ENCODE measurements at regions not wholly inside any gene's neighbourhood (a gene's known extent, or its start where the extent isn't known, plus 50 kb on each side); places are given as distances from the start of the nearest gene placed in this dataset.
"Not testable (repeated sequence)": the region's sequence is repeated elsewhere in the genome, so short reads cannot be mapped to it uniquely, and the experiment has no call there.

DNA sequence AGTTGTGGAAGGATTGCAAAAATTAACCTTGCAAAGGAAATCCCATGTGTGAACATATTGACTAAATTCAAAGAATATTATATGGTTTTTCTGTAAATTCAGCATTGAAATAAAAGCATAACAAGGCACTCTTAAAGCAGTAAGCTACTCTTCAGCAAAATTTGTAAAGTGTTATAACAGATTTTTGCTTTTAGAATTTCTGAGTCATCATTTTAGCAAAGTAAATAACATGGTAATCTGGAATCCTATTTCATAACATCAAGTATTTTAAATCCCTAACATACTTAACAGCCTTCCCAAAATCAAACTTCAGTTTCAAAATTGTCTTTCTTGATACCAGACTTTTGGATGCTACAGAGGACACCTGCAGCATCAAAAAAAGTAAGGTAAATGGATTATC lies 436.0 kb upstream of the CDH9 start:
- intact Hi-C loops (cut with DNase I) = no loop called here
- no peak for DNase-seq (ENCODE audit: low spot score)
- ATAC-seq = no peak

- ATAC-seq (no peak), DNase-seq (ENCODE audit: low spot score) (no peak)
- intact Hi-C loops (cut with DNase I) = no loop called here
Measured at GRCh38 chr5:27474047-27474309, 435.6 kb upstream of the CDH9 start.

- intact Hi-C loops (cut with DNase I) = no loop called here
- DNase-seq (ENCODE audit: low spot score) (no peak), ATAC-seq (no peak)
Measured at GRCh38 chr5:27473307-27474046, 435.1 kb upstream of the CDH9 start.

DNA sequence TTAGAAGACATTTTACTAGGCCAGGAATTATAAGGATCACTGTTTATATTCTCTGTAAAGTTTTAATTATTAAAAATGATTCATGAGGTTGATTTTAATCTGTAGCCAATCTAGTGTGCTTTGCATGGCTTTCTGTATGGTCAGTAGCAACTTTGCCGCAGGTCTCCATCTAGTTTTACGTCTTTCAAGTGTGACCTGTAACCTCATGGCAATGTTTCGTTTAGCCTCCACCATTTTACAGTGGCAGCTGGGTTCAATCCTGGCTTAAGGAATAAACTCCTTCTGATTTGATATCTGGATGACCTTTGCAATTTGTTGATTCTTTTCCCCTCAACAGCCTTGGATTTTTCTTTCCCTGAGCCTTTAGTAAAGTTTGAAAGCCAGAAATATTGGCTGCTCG lies 434.5 kb upstream of the CDH9 start:
- ATAC-seq (no peak), DNase-seq (ENCODE audit: low spot score) (no peak)
- intact Hi-C loops (cut with DNase I) = no loop called here

DNA sequence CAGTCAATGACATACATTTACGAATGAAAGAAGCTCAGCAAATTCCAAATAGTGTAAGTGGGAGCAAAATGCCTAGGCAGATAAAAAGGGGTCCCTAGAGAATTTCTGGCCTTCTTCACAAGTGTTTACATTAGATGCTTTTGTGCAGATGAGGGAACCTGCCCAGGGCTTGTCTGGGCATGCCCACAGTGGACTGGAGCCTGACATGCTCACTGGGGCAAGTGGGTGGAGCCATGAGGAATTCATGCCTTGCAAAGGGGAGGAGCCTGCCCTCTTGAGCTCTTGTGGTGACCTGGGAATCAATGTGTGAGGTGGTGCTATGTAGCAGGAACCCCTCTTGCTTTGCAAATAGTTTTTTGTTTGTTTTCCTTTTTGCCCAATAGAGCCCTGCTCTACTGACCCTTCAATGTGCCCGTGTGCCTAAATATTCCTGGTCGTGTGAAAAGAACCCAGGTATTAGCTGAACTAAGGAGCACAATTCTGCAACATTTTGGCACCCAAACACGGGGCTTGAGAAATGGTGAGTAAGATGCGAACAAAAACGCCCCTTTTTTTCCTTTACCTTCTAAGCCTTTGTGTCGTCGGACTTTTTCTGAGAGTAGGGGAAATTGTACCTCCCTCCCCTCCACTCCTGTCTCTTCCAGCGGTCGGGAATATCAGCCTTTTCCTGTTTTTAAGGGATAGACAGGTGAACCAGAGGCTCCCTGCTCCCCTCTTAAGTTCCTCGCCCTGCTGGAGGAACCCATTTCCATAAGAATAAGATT lies 433.8 kb upstream of the CDH9 start:
- ATAC-seq = no peak
- intact Hi-C loops (cut with DNase I) = no loop called here
- no peak for DNase-seq (ENCODE audit: low spot score)

- no peak for DNase-seq (ENCODE audit: low spot score)
- ATAC-seq = no peak
Measured at GRCh38 chr5:27466959-27467358, 428.6 kb upstream of the CDH9 start.

GRCh38 chr5:27465140-27465539 lies 426.8 kb upstream of the CDH9 start:
- ATAC-seq = no peak
- intact Hi-C loops (cut with DNase I) = no loop called here
- DNase-seq (ENCODE audit: low spot score) = no peak

More at GRCh38 chr5:27466959-27467358, 428.6 kb upstream of the CDH9 start:
- intact Hi-C loops (cut with DNase I) = no loop called here

DNA sequence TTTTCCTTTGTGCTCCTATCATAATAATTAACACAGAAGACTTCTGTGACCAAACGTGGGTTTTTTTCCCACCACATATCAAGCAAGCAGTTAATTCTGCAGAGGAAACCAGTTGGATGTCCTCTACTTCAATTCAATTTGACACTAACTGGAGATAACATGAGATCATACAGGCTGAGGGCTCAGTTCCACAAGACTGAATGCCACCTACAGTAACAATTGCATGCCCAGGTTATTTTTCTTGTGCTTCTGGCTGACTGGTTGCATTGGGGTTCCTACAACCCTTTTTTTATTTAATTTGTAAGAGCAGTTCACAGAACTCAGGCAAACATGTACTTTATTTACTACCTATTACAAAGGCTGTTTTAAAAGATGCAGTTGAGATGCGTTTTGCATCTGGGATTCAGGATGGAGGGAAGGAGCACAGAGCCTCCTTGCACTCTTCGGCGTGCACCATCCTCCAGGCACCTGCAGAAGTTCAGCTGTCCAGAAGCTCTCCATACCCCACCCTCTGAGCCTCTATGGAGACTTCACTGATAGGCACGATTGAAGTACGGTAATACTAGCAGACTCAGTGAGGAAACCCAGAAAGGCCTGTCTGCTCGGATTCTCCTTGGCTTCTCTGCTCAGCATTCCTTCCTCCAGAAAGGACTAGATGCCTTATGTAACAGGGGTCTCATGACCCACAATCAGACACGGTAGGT lies 425.2 kb upstream of the CDH9 start:
- no peak for ATAC-seq
- no peak for DNase-seq (ENCODE audit: low spot score)
- intact Hi-C loops (cut with DNase I) = no loop called here

GRCh38 chr5:27462936-27463335 lies 424.6 kb upstream of the CDH9 start:
- no peak for ATAC-seq
- DNase-seq (ENCODE audit: low spot score) = no peak
- intact Hi-C loops (cut with DNase I) = no loop called here

DNA sequence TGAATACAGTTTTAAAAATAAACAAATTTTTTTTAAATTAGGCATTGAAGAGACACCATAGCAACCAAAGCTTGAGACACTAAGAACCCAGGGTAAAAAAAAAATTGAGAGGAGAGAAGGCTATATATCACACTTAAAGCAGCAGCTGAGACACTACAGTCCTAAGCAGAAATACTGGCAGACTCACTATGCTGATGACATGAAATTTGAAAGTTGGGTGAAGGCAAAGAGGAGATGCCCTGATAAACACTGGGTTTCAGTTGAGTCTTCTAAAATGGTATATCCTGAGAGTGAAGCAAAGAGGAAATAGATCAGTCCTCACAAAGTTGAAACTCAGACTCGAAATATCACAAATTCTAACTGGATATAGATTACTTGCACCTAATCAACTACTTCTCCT lies 419.9 kb upstream of the CDH9 start:
- intact Hi-C loops (cut with DNase I) = no loop called here
- ATAC-seq (no peak), DNase-seq (ENCODE audit: low spot score) (no peak)

DNA sequence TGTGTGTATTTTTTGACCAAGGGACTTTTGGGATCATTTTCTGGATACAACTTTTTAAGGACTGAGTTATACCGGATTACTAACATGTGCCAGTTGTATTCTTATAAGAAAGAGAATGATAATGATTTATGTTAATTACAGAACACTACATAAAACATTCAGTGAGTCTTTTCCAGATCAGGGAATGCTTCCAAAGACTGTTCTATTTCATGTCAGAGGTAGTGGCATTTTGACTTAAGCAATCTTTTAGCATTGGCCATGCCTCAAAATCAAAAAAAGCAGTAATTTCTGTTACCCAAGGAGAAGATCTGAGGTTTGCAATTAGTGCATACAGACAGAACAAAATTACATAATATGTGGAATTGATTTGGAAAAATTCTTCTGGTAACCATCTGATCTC lies 413.0 kb upstream of the CDH9 start:
- no peak for ATAC-seq
- intact Hi-C loops (cut with DNase I) = no loop called here
- DNase-seq (ENCODE audit: low spot score) = no peak

- no peak for ATAC-seq
- intact Hi-C loops (cut with DNase I) = no loop called here
- no peak for DNase-seq (ENCODE audit: low spot score)
Measured at GRCh38 chr5:27450607-27451006, 412.2 kb upstream of the CDH9 start.

GRCh38 chr5:27439383-27439782 lies 401.0 kb upstream of the CDH9 start:
- DNase-seq (ENCODE audit: low spot score); intact Hi-C loops (cut with DNase I); ATAC-seq: not testable (repeated sequence)

- no peak for ATAC-seq
- no peak for DNase-seq (ENCODE audit: low spot score)
- intact Hi-C loops (cut with DNase I) = no loop called here
Measured at GRCh38 chr5:27437594-27438200, 399.3 kb upstream of the CDH9 start.

- DNase-seq (ENCODE audit: low spot score) (no peak), ATAC-seq (no peak)
Measured at GRCh38 chr5:27434335-27434734, 395.9 kb upstream of the CDH9 start.

DNA sequence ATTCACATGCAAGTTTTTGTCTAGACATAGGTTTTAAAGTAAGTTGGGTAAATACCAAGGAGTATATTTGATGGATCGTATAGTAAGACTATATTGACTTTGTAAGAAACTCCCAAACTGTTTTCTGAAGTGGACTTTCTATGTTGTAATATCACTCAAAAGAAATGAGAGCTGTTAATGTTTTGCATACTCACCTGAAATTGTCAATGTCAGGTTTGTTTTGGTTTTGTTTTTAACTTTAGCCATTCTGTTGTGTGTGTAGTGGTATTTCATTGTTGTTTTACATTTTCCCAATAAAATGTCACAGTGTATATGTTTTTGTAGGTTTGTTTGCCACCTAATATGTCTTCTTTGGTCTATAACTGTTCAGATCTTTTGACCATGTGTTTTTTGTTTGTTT lies 375.7 kb upstream of the CDH9 start:
- intact Hi-C loops (cut with DNase I) = no loop called here
- ATAC-seq (no peak), DNase-seq (ENCODE audit: low spot score) (no peak)

More at GRCh38 chr5:27434335-27434734, 395.9 kb upstream of the CDH9 start:
- intact Hi-C loops (cut with DNase I) = no loop called here

- intact Hi-C loops (cut with DNase I) = no loop called here
- DNase-seq (ENCODE audit: low spot score) (no peak), ATAC-seq (no peak)
Measured at GRCh38 chr5:27412384-27412783, 374.0 kb upstream of the CDH9 start.

DNA sequence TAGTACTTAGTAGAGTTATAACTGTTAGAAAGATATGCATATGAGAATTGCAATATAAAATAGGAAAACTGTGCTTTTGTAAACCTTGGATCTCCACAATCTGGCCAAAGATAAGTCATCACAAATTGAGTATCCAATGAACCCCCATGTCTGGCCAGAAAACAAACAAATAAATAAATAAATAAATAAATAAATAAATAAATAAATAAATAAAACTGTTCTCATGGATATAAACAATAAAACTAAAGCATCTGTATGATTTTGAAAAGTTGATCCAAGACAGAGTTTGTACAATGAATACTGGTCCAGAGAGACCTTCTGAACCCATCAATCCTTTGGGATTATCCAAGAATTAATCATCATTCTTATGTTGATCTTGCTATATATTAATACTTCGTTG lies 367.6 kb upstream of the CDH9 start:
- intact Hi-C loops (cut with DNase I) = no loop called here
- DNase-seq (ENCODE audit: low spot score) = no peak
- no peak for ATAC-seq

GRCh38 chr5:27403243-27403882 lies 365.0 kb upstream of the CDH9 start:
- intact Hi-C loops (cut with DNase I) = no loop called here
- ATAC-seq (no peak), DNase-seq (ENCODE audit: low spot score) (no peak)
